GM12872 (cell line): ENCODE measurements at regions not wholly inside any gene's neighbourhood (a gene's known extent, or its start where the extent isn't known, plus 50 kb on each side); places are given as distances from the start of the nearest gene placed in this dataset.

Source experiments
- CTCF ChIP-seq: IDR thresholded peaks from 3 replicates; pipeline ENCODE4 v1.5.1; 2011; ENCODE audit warnings: low read depth, mild to moderate bottlenecking, low read length, moderate library complexity; ENCODE audit not compliant: insufficient read depth

GRCh38 chr4:149296503-149296902 lies 519.1 kb downstream of the IQCM start:
- TF ChIP-seq CTCF: no peak

- TF ChIP-seq CTCF: no peak
Observed at GRCh38 chr4:149296084-149296483, 519.6 kb downstream of the IQCM start.

GRCh38 chr4:149294601-149295000 lies 521.0 kb downstream of the IQCM start:
- TF ChIP-seq CTCF: no peak

GRCh38 chr4:149293046-149293649 lies 522.5 kb downstream of the IQCM start:
- no peak for TF ChIP-seq CTCF

- no peak for TF ChIP-seq CTCF
Observed at GRCh38 chr4:149292425-149293007, 523.1 kb downstream of the IQCM start.

- no peak for TF ChIP-seq CTCF
Observed at GRCh38 chr4:149291463-149291862, 524.2 kb downstream of the IQCM start.

GRCh38 chr4:149280806-149281205 lies 534.8 kb downstream of the IQCM start:
- TF ChIP-seq CTCF: no peak
